Endothelial cell of umbilical vein (primary cell): ENCODE measurements at regions not wholly inside any gene's neighbourhood (a gene's known extent, or its start where the extent isn't known, plus 50 kb on each side); places are given as distances from the start of the nearest gene placed in this dataset.

ENCODE experiments used
- BruUV-seq: library from RNA; stranded (reverse); fragments of 400-500 nt; replicated peaks from 2 replicates; lab custom pipeline; 2021; lab: Mats Ljungman, UMichigan
- CTCF ChIA-PET: fragments of 300-600, 350-600 bp; sonication (Branson Sonifier 250); formaldehyde crosslinking; loops from one replicate; lab custom pipeline; 2021; ENCODE audit warnings: antibody characterized with exemption, inconsistent platforms; lab: Charles Lee
- POLR2A ChIA-PET: fragments of 300-600, 350-600 bp; sonication (Branson Sonifier 250); formaldehyde crosslinking; loops from one replicate; lab custom pipeline; 2021; ENCODE audit warnings: antibody characterized with exemption, inconsistent platforms; lab: Charles Lee
- DNase-seq: peaks from one replicate; pipeline ENCODE4 v3.0.0-alpha.2; 2011; ENCODE audit warnings: low read depth, low spot score
- FAIRE-seq: peaks from 2 replicates; lab custom pipeline; 2011; peaks lifted over from hg19 to GRCh38; lab: Jason Lieb, UNC
- H2AFZ ChIP-seq: 2 replicates; pipeline ENCODE4 v1.6.0; 2012; ENCODE audit warnings: low read depth, low read length, control low read depth, inconsistent platforms
- H3K27ac ChIP-seq: 2 replicates; pipeline ENCODE4 v1.5.1; 2011; ENCODE audit warnings: low read depth, mild to moderate bottlenecking, control low read depth, low read length, moderate library complexity; ENCODE audit not compliant: insufficient read depth
- H3K27me3 ChIP-seq, 2 experiments: 2 replicates each; pipeline versions ENCODE4 v1.6.0 to v1.6.1; 2011; ENCODE audit warnings: low read length in 2 of 2, mixed read lengths in 1 of 2; ENCODE audit not compliant: control insufficient read depth in 2 of 2, insufficient read depth in 2 of 2
- H3K36me3 ChIP-seq, 2 experiments: 2 replicates in 1 of 2; 3 replicates in 1 of 2; pipeline ENCODE4 v1.5.1; 2011; ENCODE audit warnings: low read length in 2 of 2, mild to moderate bottlenecking in 1 of 2, moderate library complexity in 1 of 2; ENCODE audit not compliant: control insufficient read depth in 2 of 2, insufficient read depth in 2 of 2; ENCODE audit errors: extremely low read depth in 1 of 2
- H3K4me1 ChIP-seq: 3 replicates; pipeline ENCODE4 v1.5.1; 2011; ENCODE audit warnings: mild to moderate bottlenecking, low read length; ENCODE audit not compliant: control insufficient read depth, insufficient read depth; ENCODE audit errors: extremely low read depth
- H3K4me2 ChIP-seq: 2 replicates; pipeline ENCODE4 v1.6.1; 2011; ENCODE audit warnings: low read length, control low read depth, mixed read lengths; ENCODE audit not compliant: insufficient read depth
- H3K4me3 ChIP-seq, 3 experiments: fragments of 200-600 bp in 1 of 3; sonication (generic), shearing (Covaris generic) in 1 of 3; replicated peaks in 1 of 3; 2 replicates each; pipeline ENCODE4 v1.5.1; 2011 to 2016; ENCODE audit warnings: control low read depth in 3 of 3, low read length in 3 of 3, mild to moderate bottlenecking in 2 of 3, inconsistent platforms in 1 of 3, low read depth in 1 of 3, moderate library complexity in 1 of 3; ENCODE audit not compliant: insufficient read depth in 1 of 3
- H3K79me2 ChIP-seq: 2 replicates; pipeline ENCODE4 v1.6.0; 2012; ENCODE audit warnings: low read length, inconsistent platforms; ENCODE audit not compliant: control insufficient read depth, insufficient read depth
- H3K9ac ChIP-seq: replicated peaks from 2 replicates; pipeline ENCODE3; 2011; ENCODE audit warnings: low read length, control low read depth; ENCODE audit not compliant: insufficient read depth; ENCODE audit errors: extremely low read depth
- H3K9me1 ChIP-seq: replicated peaks from 3 replicates; pipeline ENCODE4 v1.6.0; 2011; ENCODE audit warnings: mild to moderate bottlenecking, low read length; ENCODE audit not compliant: control insufficient read depth, insufficient read depth; ENCODE audit errors: extremely low read depth
- H3K9me3 ChIP-seq: replicated peaks from 2 replicates; pipeline ENCODE4 v1.5.1; 2012; ENCODE audit warnings: low read length, inconsistent platforms; ENCODE audit not compliant: control insufficient read depth, insufficient read depth
- H4K20me1 ChIP-seq: replicated peaks from 2 replicates; pipeline ENCODE3; 2011; ENCODE audit warnings: mild to moderate bottlenecking, low read length; ENCODE audit not compliant: control insufficient read depth, insufficient read depth; ENCODE audit errors: extremely low read depth
- EZH2 ChIP-seq: IDR thresholded peaks from 2 replicates; pipeline ENCODE4 v1.6.1; 2012; ENCODE audit warnings: borderline replicate concordance, low read depth, mild to moderate bottlenecking, moderate library complexity, low read length, inconsistent platforms; ENCODE audit not compliant: severe bottlenecking
- FOS ChIP-seq: IDR thresholded peaks from 2 replicates; pipeline ENCODE4 v1.6.1; 2011; ENCODE audit warnings: mild to moderate bottlenecking, low read length, moderate library complexity, borderline replicate concordance; ENCODE audit not compliant: insufficient read depth
- GATA2 ChIP-seq: IDR thresholded peaks from 2 replicates; pipeline ENCODE4 v1.7.0; 2011; ENCODE audit warnings: low read depth, mild to moderate bottlenecking, moderate library complexity, mixed read lengths, low read length; ENCODE audit not compliant: insufficient read length, insufficient read depth
- JUN ChIP-seq: IDR thresholded peaks from 2 replicates; pipeline ENCODE4 v1.6.1; 2011; ENCODE audit warnings: borderline replicate concordance, low read depth; ENCODE audit not compliant: insufficient read length, insufficient read depth
- MYC ChIP-seq: IDR thresholded peaks from one replicate; pipeline ENCODE4 v1.6.1; 2011; ENCODE audit warnings: mild to moderate bottlenecking, low read depth, low read length
- POLR2A ChIP-seq: IDR thresholded peaks from 2 replicates; pipeline ENCODE4 v1.6.1; 2012; ENCODE audit warnings: low read depth, mild to moderate bottlenecking, control low read depth, low read length
- POLR2AphosphoS5 ChIP-seq: IDR thresholded peaks from 2 replicates; pipeline ENCODE4 v1.6.1; 2012; ENCODE audit warnings: low read depth, mild to moderate bottlenecking, control low read depth, low read length, moderate library complexity; ENCODE audit not compliant: insufficient read depth
- dilution Hi-C: fragments of 300-500 bp; cut with MboI; formaldehyde crosslinking; loops from one replicate; pipeline ENCODE4 v1.15.0; 2019; ENCODE audit warnings: low sequenced_read_pairs; ENCODE audit not compliant: extremely low pct_ligation_motif_present
- intact Hi-C: fragments of 100-400 bp; cut with micrococcal nuclease; formaldehyde crosslinking; loops from one replicate; pipeline ENCODE4 v1.10.0; 2022
- TF ChIP-seq, protein P1 (sequence below): IDR thresholded peaks from 2 replicates; pipeline ENCODE4 v1.6.1; 2011; ENCODE audit not compliant: insufficient read depth, insufficient read length
- TF ChIP-seq, protein P2 (sequence below), 2 donors: IDR thresholded peaks; 1 replicate in 1 of 2; 2 replicates in 1 of 2; pipeline ENCODE4 v1.5.1; 2011; ENCODE audit warnings: low read length in 2 of 2, mild to moderate bottlenecking in 2 of 2, moderate library complexity in 2 of 2, control low read depth in 1 of 2, inconsistent platforms in 1 of 2, low read depth in 1 of 2; ENCODE audit not compliant: insufficient read depth in 1 of 2; ENCODE audit errors: extremely low read depth in 1 of 2

DNA sequence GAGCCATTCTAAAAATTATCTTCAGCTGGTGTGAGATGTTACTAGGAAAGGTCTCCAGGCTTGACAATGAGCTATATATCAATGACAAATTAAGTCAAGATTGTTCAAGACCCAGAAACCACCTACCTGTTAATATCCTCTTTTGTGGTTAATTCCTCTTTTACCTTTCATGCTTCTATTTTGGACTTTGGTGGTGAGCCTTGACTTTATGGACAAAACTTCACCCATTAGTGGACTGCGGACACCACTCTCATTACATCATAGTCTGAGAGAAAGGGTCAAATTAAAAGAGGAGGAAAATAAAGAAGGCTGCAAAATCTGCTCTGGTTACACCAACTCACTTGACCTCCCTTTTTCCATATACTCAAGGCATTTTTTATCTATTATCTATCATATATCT lies 271.5 kb upstream of the TTC14 start:
- ChIA-PET POLR2A (no interaction called here), CTCF (no interaction called here)
- intact Hi-C loops, result no loop called here

More for the DNA sequence above, 271.5 kb upstream of the TTC14 start:
- no peaks in the 10 kb centered on the region for H3K27me3 ChIP-seq
- H4K20me1 ChIP-seq, result no peaks in the 10 kb centered on the region
- no peak overlapping the region for H3K27ac ChIP-seq
- dilution Hi-C loops, result no loop called here
- H3K79me2 ChIP-seq, result no peaks in the 10 kb centered on the region
- H2AFZ ChIP-seq, result no peak overlapping the region
- H3K36me3 ChIP-seq, result no peaks in the 10 kb centered on the region
- H3K9me1 ChIP-seq, result no peaks in the 10 kb centered on the region
- H3K9ac ChIP-seq, result no peak overlapping the region
- no peak overlapping the region for H3K4me3 ChIP-seq
- no peak overlapping the region for H3K4me2 ChIP-seq
- BruUV-seq, result no TSS peak
- H3K9me3 ChIP-seq, result no peaks in the 10 kb centered on the region
- FAIRE-seq (no peak), DNase-seq (no peak)
- no peaks in the 10 kb centered on the region for H3K4me1 ChIP-seq
- TF ChIP-seq FOS (no peak), MYC (no peak), EZH2 (no peak), JUN (no peak), POLR2A (no peak), POLR2AphosphoS5 (no peak), GATA2 (no peak)
- TF ChIP-seq, protein P1, sequence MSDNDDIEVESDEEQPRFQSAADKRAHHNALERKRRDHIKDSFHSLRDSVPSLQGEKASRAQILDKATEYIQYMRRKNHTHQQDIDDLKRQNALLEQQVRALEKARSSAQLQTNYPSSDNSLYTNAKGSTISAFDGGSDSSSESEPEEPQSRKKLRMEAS, result no peak
- TF ChIP-seq, protein P2, sequence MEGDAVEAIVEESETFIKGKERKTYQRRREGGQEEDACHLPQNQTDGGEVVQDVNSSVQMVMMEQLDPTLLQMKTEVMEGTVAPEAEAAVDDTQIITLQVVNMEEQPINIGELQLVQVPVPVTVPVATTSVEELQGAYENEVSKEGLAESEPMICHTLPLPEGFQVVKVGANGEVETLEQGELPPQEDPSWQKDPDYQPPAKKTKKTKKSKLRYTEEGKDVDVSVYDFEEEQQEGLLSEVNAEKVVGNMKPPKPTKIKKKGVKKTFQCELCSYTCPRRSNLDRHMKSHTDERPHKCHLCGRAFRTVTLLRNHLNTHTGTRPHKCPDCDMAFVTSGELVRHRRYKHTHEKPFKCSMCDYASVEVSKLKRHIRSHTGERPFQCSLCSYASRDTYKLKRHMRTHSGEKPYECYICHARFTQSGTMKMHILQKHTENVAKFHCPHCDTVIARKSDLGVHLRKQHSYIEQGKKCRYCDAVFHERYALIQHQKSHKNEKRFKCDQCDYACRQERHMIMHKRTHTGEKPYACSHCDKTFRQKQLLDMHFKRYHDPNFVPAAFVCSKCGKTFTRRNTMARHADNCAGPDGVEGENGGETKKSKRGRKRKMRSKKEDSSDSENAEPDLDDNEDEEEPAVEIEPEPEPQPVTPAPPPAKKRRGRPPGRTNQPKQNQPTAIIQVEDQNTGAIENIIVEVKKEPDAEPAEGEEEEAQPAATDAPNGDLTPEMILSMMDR (IDR thresholded peaks at IDR 0.05; ENCODE audit: extremely low read depth in 1 of 2, insufficient read depth in 1 of 2, low read depth in 1 of 2, low read length in 2 of 2), result no peak
